Pancreas (tissue), 10 donors: ENCODE measurements at regions not wholly inside any gene's neighbourhood (a gene's known extent, or its start where the extent isn't known, plus 50 kb on each side); places are given as distances from the start of the nearest gene placed in this dataset.

Experiments used
- ATAC-seq, 4 donors: fragments of 200-7000 bp; cut with Tn5 transposase; one replicate each; pipeline versions ENCODE4 v1.8.0 to v1.9.1; 2020; ENCODE audit warnings: mild to moderate bottlenecking in 4 of 4, moderate library complexity in 4 of 4
- DNase-seq, 6 donors: peaks; one replicate each; pipeline ENCODE4 v3.0.0-alpha.2; 2020
- FAIRE-seq: peaks from 2 replicates; lab custom pipeline; 2012; peaks lifted over from hg19 to GRCh38; lab: Jason Lieb, UNC
- H3K27ac ChIP-seq, 4 donors: fragments of 200-600 bp; sonication (generic); 1 replicate in 3 of 4; 2 replicates in 1 of 4; pipeline versions ENCODE4 v1.5.0 to v1.8.0; 2020
- H3K27me3 ChIP-seq, 4 donors: fragments of 200-600 bp; one replicate each; pipeline ENCODE4 v1.8.0; 2021
- H3K36me3 ChIP-seq, 3 donors: fragments of 200-600 bp; sonication (generic) in 1 of 3; one replicate each; pipeline versions ENCODE4 v1.5.0 to v1.8.0; 2020 to 2021
- H3K4me1 ChIP-seq, 3 donors: fragments of 200-600 bp; one replicate each; pipeline ENCODE4 v1.8.0; 2021
- H3K4me3 ChIP-seq, 4 donors: fragments of 200-600 bp; sonication (generic) in 2 of 4; one replicate each; pipeline versions ENCODE4 v1.5.0 to v1.8.0; 2020 to 2021
- H3K9me3 ChIP-seq, 4 donors: fragments of 200-600 bp; one replicate each; pipeline ENCODE4 v1.8.0; 2021
- CTCF ChIP-seq, 4 donors: fragments of 200-600 bp; sonication (generic) in 3 of 4; IDR thresholded peaks; one replicate each; pipeline versions ENCODE4 v1.5.0 to v1.8.0; 2021; ENCODE audit warnings: antibody characterized with exemption in 4 of 4
- WGBS, 2 donors: extraction: QIAGEN DNeasy Blood & Tissue Kit; methylation state at CpG; one replicate each; pipeline ENCODE4 v1.1.7; 2013; 5-methylcytosine and 5-hydroxymethylcytosine counted together
- intact Hi-C, 3 donors: fragments of 100-400 bp; cut with DNase I; formaldehyde crosslinking; loops; one replicate each; pipeline versions ENCODE4 v1.11.1 to v1.14.2; 2022
- donor health status: healthy with polysubstance abuse.
- donor health status: DM: no; HTN: no; CAD: no; lungs with moderate emphysema.
- donor health status: DM: no; HTN: no; CAD: no.
- donor health status: control.
- donor health status: control.
- donor health status: Bipolar disorder and iron deficiency.
- donor health status: DM: yes; HTN: yes; CAD: no.
- donor health status: DM: no; HTN: no; CAD: no.
- donor health status: DM: no; HTN: no; CAD: no.
- donor health status: DM: yes; HTN: yes; CAD: no.

- 73 to 76% methylated on average over 3 of the region's 3 CpGs for WGBS, 2 donors
- TF ChIP-seq CTCF (IDR thresholded peaks at IDR 0.05), result no peak
- DNase-seq (no peak), FAIRE-seq (no peak), ATAC-seq (no peak)
- Histone ChIP-seq H3K27me3 (no peaks in the 10 kb centered on the region), H3K27ac (no peak overlapping the region), H3K9me3 (no peaks in the 10 kb centered on the region), H3K4me3 (no peak overlapping the region), H3K4me1 (no peaks in the 10 kb centered on the region), H3K36me3 (no peaks in the 10 kb centered on the region)
- intact Hi-C loops, result no loop called here
Observed at GRCh38 chr1:191869790-191870312, 288.4 kb upstream of the RGS18 start.

DNA sequence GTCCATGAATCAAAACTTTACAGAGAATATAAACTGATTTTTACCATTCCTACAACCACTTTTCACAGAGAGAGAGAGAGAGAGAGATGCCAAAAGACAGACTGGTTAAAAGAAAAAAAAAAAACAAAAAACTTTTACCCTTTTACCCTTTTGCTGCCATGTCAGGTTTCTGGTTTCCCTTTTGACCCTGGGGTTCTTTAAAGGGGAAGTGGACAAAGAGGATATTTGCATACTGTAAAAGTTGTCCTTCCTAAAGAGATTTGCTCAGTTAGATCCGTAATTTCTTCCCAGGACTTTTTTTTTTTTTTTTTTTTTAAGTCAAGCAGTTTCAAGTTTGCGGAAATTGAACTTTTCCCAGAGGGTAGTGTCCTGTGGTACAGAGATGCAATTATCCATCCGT, 287.8 kb upstream of the RGS18 start:
- H3K27me3 ChIP-seq, result no peaks in the 10 kb centered on the region
- no peak for TF ChIP-seq CTCF (IDR thresholded peaks at IDR 0.05)
- DNase-seq (no peak), FAIRE-seq (no peak), ATAC-seq (no peak)
- H3K9me3 ChIP-seq, result no peaks in the 10 kb centered on the region
- intact Hi-C loops, result no loop called here
- no peak overlapping the region for H3K4me3 ChIP-seq
- H3K27ac ChIP-seq, result no peak overlapping the region
- 77 to 84% methylated on average over 3 of the region's 3 CpGs for WGBS, 2 donors
- H3K4me1 ChIP-seq, result no peaks in the 10 kb centered on the region
- H3K36me3 ChIP-seq, result no peaks in the 10 kb centered on the region

GRCh38 chr1:191875994-191876393, 282.3 kb upstream of the RGS18 start:
- no peaks in the 10 kb centered on the region for H3K36me3 ChIP-seq
- DNase-seq (no peak), ATAC-seq (no peak), FAIRE-seq (no peak)
- no peaks in the 10 kb centered on the region for H3K9me3 ChIP-seq
- intact Hi-C loops, result no loop called here
- 92 to 93% methylated on average over 1 of the region's 1 CpG for WGBS, 2 donors
- no peak for TF ChIP-seq CTCF (IDR thresholded peaks at IDR 0.05)
- H3K27me3 ChIP-seq, result no peaks in the 10 kb centered on the region
- no peak overlapping the region for H3K27ac ChIP-seq
- H3K4me3 ChIP-seq, result no peak overlapping the region
- H3K4me1 ChIP-seq, result no peaks in the 10 kb centered on the region

GRCh38 chr1:191876631-191877030, 281.6 kb upstream of the RGS18 start:
- H3K4me3 ChIP-seq, result no peak overlapping the region
- DNase-seq, result no peak
- FAIRE-seq, result no peak
- intact Hi-C loops, result no loop called here
- TF ChIP-seq CTCF (IDR thresholded peaks at IDR 0.05), result no peak
- no peaks in the 10 kb centered on the region for H3K4me1 ChIP-seq
- H3K9me3 ChIP-seq, result no peaks in the 10 kb centered on the region
- no peaks in the 10 kb centered on the region for H3K36me3 ChIP-seq
- H3K27me3 ChIP-seq, result no peaks in the 10 kb centered on the region
- 83 to 85% methylated on average over 1 of the region's 1 CpG for WGBS, 2 donors
- no peak for ATAC-seq
- H3K27ac ChIP-seq, result no peak overlapping the region

GRCh38 chr1:191882870-191883269, 275.4 kb upstream of the RGS18 start:
- no peaks in the 10 kb centered on the region for H3K36me3 ChIP-seq
- ATAC-seq, result no peak
- no peak overlapping the region for H3K27ac ChIP-seq
- no peak overlapping the region for H3K4me3 ChIP-seq
- H3K4me1 ChIP-seq, result no peaks in the 10 kb centered on the region
- no peak for FAIRE-seq
- DNase-seq, result no peak
- no peak for TF ChIP-seq CTCF (IDR thresholded peaks at IDR 0.05)
- H3K9me3 ChIP-seq, result no peaks in the 10 kb centered on the region
- H3K27me3 ChIP-seq, result no peaks in the 10 kb centered on the region
- intact Hi-C loops, result no loop called here
- 5 to 7% methylated on average over 1 of the region's 1 CpG for WGBS, 2 donors
